NCI-H226 (cell line): ENCODE measurements at regions not wholly inside any gene's neighbourhood (a gene's known extent, or its start where the extent isn't known, plus 50 kb on each side); places are given as distances from the start of the nearest gene placed in this dataset.

ENCODE experiments used
- DNase-seq: peaks from one replicate; pipeline ENCODE4 v3.0.0-alpha.2; 2015

DNA sequence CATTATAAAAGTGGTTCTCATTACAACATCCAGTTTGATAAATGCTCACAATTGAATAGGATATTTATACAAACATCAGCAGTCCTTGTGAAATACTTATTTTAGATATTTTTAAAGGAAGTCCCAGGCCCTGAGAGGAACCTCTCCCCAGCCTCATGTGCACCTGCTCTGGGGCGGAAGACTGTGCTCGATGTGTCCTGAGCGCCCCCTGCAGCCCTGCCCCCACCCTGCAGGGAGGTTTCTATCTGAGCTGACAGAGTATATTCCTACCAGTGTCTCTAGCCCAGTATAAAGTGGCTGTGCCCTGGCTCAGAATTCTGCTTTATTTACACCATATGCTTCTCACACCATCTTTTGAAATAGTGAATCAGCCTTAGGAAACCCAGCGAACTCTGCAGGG, 1349.1 kb downstream of the TMEM121 start:
- no peak for DNase-seq

DNA sequence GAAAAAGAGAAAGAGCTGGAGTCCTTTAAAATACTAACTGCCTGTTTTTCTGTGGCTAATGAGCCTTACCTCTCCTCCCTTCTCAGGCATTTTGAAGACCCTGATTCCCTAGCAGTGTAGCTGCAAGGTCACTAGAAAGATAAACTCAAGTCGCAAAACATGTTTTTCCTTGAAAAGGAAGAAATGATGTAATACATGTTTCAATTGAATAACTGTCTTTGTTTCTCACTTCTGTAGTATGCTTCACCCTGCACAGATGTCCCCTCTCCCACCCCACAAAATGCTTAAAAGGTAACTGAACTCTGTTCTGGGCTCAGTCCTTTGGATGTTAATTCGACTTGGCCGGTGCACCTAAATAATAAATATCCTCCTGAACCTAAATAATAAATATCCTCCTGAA, 1350.3 kb downstream of the TMEM121 start:
- no peak for DNase-seq

DNA sequence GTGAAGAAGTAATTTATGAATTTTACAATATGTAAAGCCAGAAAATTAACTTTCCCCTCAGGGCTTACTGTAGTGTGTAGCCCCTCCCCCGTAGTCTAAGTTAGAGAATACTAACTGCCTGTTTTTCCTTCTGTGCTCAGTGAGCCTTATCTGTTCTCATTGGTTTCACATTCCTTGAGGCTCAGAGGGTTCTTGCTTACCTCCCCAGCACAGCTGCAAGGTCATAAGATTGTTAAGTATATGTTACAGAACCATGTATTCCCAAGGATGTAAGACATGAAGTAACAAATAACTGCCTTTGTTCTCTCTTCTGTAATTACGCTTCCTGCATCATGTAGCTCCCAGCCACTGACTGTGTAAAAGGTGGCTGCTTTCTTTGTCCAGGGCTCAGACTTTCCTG, 1351.1 kb downstream of the TMEM121 start:
- DNase-seq: no peak

DNA sequence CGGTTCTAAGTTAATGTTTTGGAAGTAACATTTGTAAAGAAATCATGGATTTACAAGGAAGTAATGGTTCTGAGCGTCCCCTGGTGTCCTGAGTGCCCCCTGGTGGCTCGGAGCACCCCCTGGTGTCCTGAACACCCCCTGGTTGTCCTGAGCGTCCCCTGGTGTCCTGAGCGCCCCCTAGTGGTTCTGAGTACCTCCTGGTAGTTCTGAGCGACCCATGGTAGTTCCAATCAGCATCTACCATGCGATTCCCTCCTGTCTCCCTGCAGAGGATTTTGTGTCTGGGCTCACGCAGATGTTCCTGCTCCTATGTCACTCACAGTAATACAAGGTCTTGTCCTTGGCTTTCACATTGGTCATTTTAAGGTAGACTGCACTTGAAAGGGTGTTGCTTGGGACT, 1352.9 kb downstream of the TMEM121 start:
- DNase-seq: no peak

DNA sequence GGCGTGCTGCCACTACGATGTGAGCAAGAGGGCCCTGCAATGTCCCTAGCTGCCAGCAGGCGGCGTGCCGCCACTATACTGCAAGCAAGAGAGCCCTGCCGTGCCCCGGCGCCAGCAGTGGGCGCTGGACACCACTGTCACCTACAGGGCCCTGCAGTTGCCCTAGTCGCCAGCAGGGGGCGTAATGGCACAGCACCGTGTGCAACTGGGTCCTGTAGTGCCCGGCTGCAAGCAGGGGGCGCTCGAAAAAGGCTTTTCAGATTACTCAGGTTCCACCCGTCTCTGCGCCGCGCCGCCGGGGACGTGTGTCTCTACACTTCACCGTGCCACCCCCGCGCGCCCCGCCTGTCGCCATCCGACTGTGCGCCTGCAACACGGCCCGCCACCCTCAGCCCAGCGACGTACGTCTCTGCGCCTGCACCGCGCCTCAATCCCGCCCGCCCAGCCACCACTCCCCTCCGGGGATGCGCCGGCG, 1356.9 kb downstream of the TMEM121 start:
- DNase-seq: no peak
